ENCODE measurements at regions not wholly inside any gene's neighbourhood (a gene's known extent, or its start where the extent isn't known, plus 50 kb on each side); places are given as distances from the start of the nearest gene placed in this dataset.

GRCh38 chr10:124225029-124225466 lies 131.7 kb upstream of the CHST15 start:
- no peak for ATAC-seq (ENCODE audit: insufficient read depth, low FRiP score)
- Histone ChIP-seq H3K4me3 (no peak overlapping the region), H3K9ac (ENCODE audit: insufficient read depth in 1 of 2, low read length in 2 of 2) (no peak overlapping the region), H3K27ac (ENCODE audit: low read depth in 1 of 2, low read length in 1 of 2) (no peak overlapping the region), H3K36me3 (ENCODE audit: control insufficient read depth in 4 of 4, insufficient read depth in 4 of 4, low read length in 4 of 4) (no peaks in the 10 kb centered on the region), H3K27me3 (ENCODE audit: control insufficient read depth in 3 of 3, insufficient read depth in 3 of 3, low read length in 2 of 3) (no peaks in the 10 kb centered on the region), H3K9me3 (ENCODE audit: control insufficient read depth in 4 of 4, insufficient read depth in 3 of 4, low read length in 3 of 4) (peaks cover 0 to 10% (median 3%) of the 10 kb centered on the region in 4 donors), H3K4me1 (ENCODE audit: control insufficient read depth in 5 of 5, insufficient read depth in 5 of 5, low read length in 5 of 5) (peaks cover 0 to 23% (median 5%) of the 10 kb centered on the region in 5 donors)
- no peak for DNase-seq
- WGBS, 2 donors, result 92 to 96% methylated on average over 6 of the region's 6 CpGs
- no peak for TF ChIP-seq CTCF (IDR thresholded peaks at IDR 0.05; ENCODE audit: control extremely low read depth, extremely low read depth)

GRCh38 chr10:124224331-124225028 lies 131.1 kb upstream of the CHST15 start:
- ATAC-seq (ENCODE audit: insufficient read depth, low FRiP score) (no peak), DNase-seq (no peak)
- no peak overlapping the region for H3K27ac ChIP-seq (ENCODE audit: low read depth in 1 of 2, low read length in 1 of 2)
- H3K36me3 ChIP-seq (ENCODE audit: control insufficient read depth in 4 of 4, insufficient read depth in 4 of 4, low read length in 4 of 4), result no peaks in the 10 kb centered on the region
- peaks cover 0 to 23% (median 5%) of the 10 kb centered on the region in 5 donors for H3K4me1 ChIP-seq (ENCODE audit: control insufficient read depth in 5 of 5, insufficient read depth in 5 of 5, low read length in 5 of 5)
- TF ChIP-seq CTCF (IDR thresholded peaks at IDR 0.05; ENCODE audit: control extremely low read depth, extremely low read depth), result no peak
- no peak overlapping the region for H3K9ac ChIP-seq (ENCODE audit: insufficient read depth in 1 of 2, low read length in 2 of 2)
- peaks cover 0 to 7% (median 1%) of the 10 kb centered on the region in 4 donors for H3K9me3 ChIP-seq (ENCODE audit: control insufficient read depth in 4 of 4, insufficient read depth in 3 of 4, low read length in 3 of 4)
- no peaks in the 10 kb centered on the region for H3K27me3 ChIP-seq (ENCODE audit: control insufficient read depth in 3 of 3, insufficient read depth in 3 of 3, low read length in 2 of 3)
- H3K4me3 ChIP-seq, result no peak overlapping the region
- WGBS, 2 donors, result 93 to 94% methylated on average over 18 of the region's 18 CpGs

GRCh38 chr10:124223711-124224085 lies 130.3 kb upstream of the CHST15 start:
- 87 to 96% methylated on average over 6 of the region's 6 CpGs for WGBS, 2 donors
- TF ChIP-seq CTCF (IDR thresholded peaks at IDR 0.05; ENCODE audit: control extremely low read depth, extremely low read depth), result no peak
- Histone ChIP-seq H3K4me1 (ENCODE audit: control insufficient read depth in 5 of 5, insufficient read depth in 5 of 5, low read length in 5 of 5) (peaks cover 0 to 23% (median 5%) of the 10 kb centered on the region in 5 donors), H3K9me3 (ENCODE audit: control insufficient read depth in 4 of 4, insufficient read depth in 3 of 4, low read length in 3 of 4) (peaks cover 0 to 7% (median 0%) of the 10 kb centered on the region in 4 donors), H3K36me3 (ENCODE audit: control insufficient read depth in 4 of 4, insufficient read depth in 4 of 4, low read length in 4 of 4) (no peaks in the 10 kb centered on the region), H3K4me3 (no peak overlapping the region), H3K9ac (ENCODE audit: insufficient read depth in 1 of 2, low read length in 2 of 2) (no peak overlapping the region), H3K27me3 (ENCODE audit: control insufficient read depth in 3 of 3, insufficient read depth in 3 of 3, low read length in 2 of 3) (no peaks in the 10 kb centered on the region), H3K27ac (ENCODE audit: low read depth in 1 of 2, low read length in 1 of 2) (no peak overlapping the region)
- DNase-seq (no peak), ATAC-seq (ENCODE audit: insufficient read depth, low FRiP score) (no peak)

Data from lung (tissue), 11 donors.